A549 (cell line): ENCODE measurements at regions not wholly inside any gene's neighbourhood (a gene's known extent, or its start where the extent isn't known, plus 50 kb on each side); places are given as distances from the start of the nearest gene placed in this dataset.

Experiments
- ATAC-seq, 2 experiments: fragments of 200-7000 bp in 1 of 2; fragments of >200 bp in 1 of 2; cut with Nextera tagmentation in 1 of 2; cut with Tn5 transposase in 1 of 2; 3 replicates each; pipeline versions ENCODE4 v1.8.0 to v1.9.1; 2018 to 2020; ENCODE audit warnings: mild to moderate bottlenecking in 1 of 2, moderate library complexity in 1 of 2
- CTCF ChIA-PET: fragments of 300-600 bp; sonication (Branson Sonifier 250); formaldehyde crosslinking; extraction: SDS; loops from one replicate; lab custom pipeline; 2021; ENCODE audit warnings: antibody characterized with exemption, inconsistent platforms; lab: Yijun Ruan, JAX
- POLR2A ChIA-PET: fragments of 350-600 bp; formaldehyde crosslinking; extraction: SDS; loops from one replicate; lab custom pipeline; 2021; ENCODE audit warnings: antibody characterized with exemption, inconsistent platforms; lab: Yijun Ruan, JAX
- DNase-seq, 2 experiments: peaks; one replicate each; pipeline versions ENCODE4 v3.0.0 to v3.0.0-alpha.2; 2011 to 2016; ENCODE audit warnings: low read depth in 1 of 2, low spot score in 1 of 2
- FAIRE-seq: peaks from 2 replicates; lab custom pipeline; 2011; peaks lifted over from hg19 to GRCh38; lab: Jason Lieb, UNC
- H3K27ac ChIP-seq, 2 experiments: fragments of >200 bp; sonication (Bioruptor Twin); formaldehyde crosslinking; 3 replicates each; pipeline ENCODE4 v1.5.1; 2016 to 2017
- H3K4me1 ChIP-seq: fragments of >200 bp; sonication (Bioruptor Twin); formaldehyde crosslinking; 3 replicates; pipeline ENCODE4 v1.6.1; 2016
- H3K4me2 ChIP-seq: fragments of >200 bp; sonication (Bioruptor Twin); formaldehyde crosslinking; 3 replicates; pipeline ENCODE4 v1.6.1; 2016
- H3K4me3 ChIP-seq: fragments of >200 bp; sonication (Bioruptor Twin); formaldehyde crosslinking; 3 replicates; pipeline ENCODE4 v1.5.1; 2016
- H3K9me3 ChIP-seq: fragments of >200 bp; sonication (Bioruptor Twin); formaldehyde crosslinking; 3 replicates; pipeline ENCODE4 v1.6.1; 2016
- BHLHE40 ChIP-seq: IDR thresholded peaks from 2 replicates; pipeline ENCODE4 v1.6.1; 2012; ENCODE audit warnings: low read depth, low read length, inconsistent platforms
- CEBPB ChIP-seq, 2 experiments: fragments of >200 bp in 1 of 2; sonication (Bioruptor Twin) in 1 of 2; formaldehyde crosslinking in 1 of 2; IDR thresholded peaks; 2 replicates each; pipeline ENCODE4 v1.6.1; 2012 to 2016
- CHD2 ChIP-seq: fragments of 150-350 bp; IDR thresholded peaks from 2 replicates; pipeline ENCODE4 v1.6.1; 2014; ENCODE audit warnings: low read length; ENCODE audit not compliant: partially characterized antibody
- ESRRA ChIP-seq: fragments of 150-350 bp; IDR thresholded peaks from 2 replicates; pipeline ENCODE4 v1.6.1; 2014; ENCODE audit warnings: mild to moderate bottlenecking, low read length, borderline replicate concordance
- FOSL2 ChIP-seq, 2 experiments: fragments of 450-650 bp in 1 of 2; fragments of >200 bp in 1 of 2; sonication (Bioruptor Twin) in 1 of 2; formaldehyde crosslinking; IDR thresholded peaks; 2 replicates each; pipeline versions ENCODE4 v1.5.0 to v1.6.1; 2016 to 2020; ENCODE audit warnings: mild to moderate bottlenecking in 1 of 2, moderate library complexity in 1 of 2
- GATA3 ChIP-seq: IDR thresholded peaks from 2 replicates; pipeline ENCODE4 v1.6.1; 2012; ENCODE audit warnings: borderline replicate concordance
- HDAC2 ChIP-seq: fragments of 200-600 bp; sonication (generic); IDR thresholded peaks from 2 replicates; pipeline ENCODE4 v1.6.1; 2016
- HOXA7 ChIP-seq: fragments of 250-450 bp; sonication (Bioruptor Pico); IDR thresholded peaks from 2 replicates; pipeline ENCODE4 v1.5.0; 2020; ENCODE audit warnings: mild to moderate bottlenecking, moderate library complexity
- HOXB13 ChIP-seq: fragments of 250-450 bp; sonication (Bioruptor Pico); IDR thresholded peaks from 2 replicates; pipeline ENCODE4 v1.5.0; 2020; ENCODE audit warnings: low read depth, mild to moderate bottlenecking, moderate library complexity
- JUN ChIP-seq, 2 experiments: fragments of >200 bp; sonication (Bioruptor Twin); formaldehyde crosslinking; IDR thresholded peaks; 2 replicates in 1 of 2; 3 replicates in 1 of 2; pipeline ENCODE4 v1.6.1; 2016 to 2017
- JUNB ChIP-seq: fragments of >200 bp; sonication (Bioruptor Twin); formaldehyde crosslinking; IDR thresholded peaks from 2 replicates; pipeline ENCODE4 v1.6.1; 2016
- MAFK ChIP-seq: fragments of 450-650 bp; IDR thresholded peaks from 2 replicates; pipeline ENCODE4 v1.6.1; 2014; ENCODE audit not compliant: partially characterized antibody
- MYC ChIP-seq: IDR thresholded peaks from 2 replicates; pipeline ENCODE4 v1.6.1; 2012; ENCODE audit warnings: mild to moderate bottlenecking, inconsistent platforms, low read length, improper control_type of control experiment, borderline replicate concordance
- NFE2L2 ChIP-seq: fragments of 150-350 bp; conservative IDR thresholded peaks from 2 replicates; pipeline ENCODE4 v1.6.1; 2014; ENCODE audit warnings: low read length
- POLR2A ChIP-seq: IDR thresholded peaks from 2 replicates; pipeline ENCODE4 v1.6.1; 2012; ENCODE audit warnings: mild to moderate bottlenecking, low read length
- POLR2AphosphoS2 ChIP-seq: conservative IDR thresholded peaks from 2 replicates; pipeline ENCODE4 v1.6.1; 2012; ENCODE audit warnings: low read length, improper control_type of control experiment, inconsistent platforms
- RAD21 ChIP-seq, 2 experiments: fragments of >200 bp in 1 of 2; sonication (Bioruptor Twin) in 1 of 2; formaldehyde crosslinking in 1 of 2; IDR thresholded peaks in 1 of 2; conservative IDR thresholded peaks in 1 of 2; 2 replicates in 1 of 2; 3 replicates in 1 of 2; pipeline ENCODE4 v1.6.1; 2012 to 2018; ENCODE audit warnings: inconsistent platforms in 1 of 2
- RARB ChIP-seq: fragments of 250-450 bp; sonication (Bioruptor Pico); IDR thresholded peaks from 2 replicates; pipeline ENCODE4 v1.8.0; 2021; ENCODE audit warnings: mild to moderate bottlenecking, moderate library complexity
- RFX5 ChIP-seq: fragments of 450-650 bp; IDR thresholded peaks from 2 replicates; pipeline ENCODE4 v1.7.1; 2014; ENCODE audit warnings: antibody characterized with exemption, mild to moderate bottlenecking, moderate library complexity
- RNF2 ChIP-seq: fragments of 200-600 bp; sonication (generic); IDR thresholded peaks from 2 replicates; pipeline ENCODE4 v1.6.1; 2016; ENCODE audit warnings: low read depth, mild to moderate bottlenecking, antibody characterized with exemption, moderate library complexity, borderline replicate concordance
- SMC3 ChIP-seq: fragments of >200 bp; sonication (Bioruptor Twin); formaldehyde crosslinking; IDR thresholded peaks from 3 replicates; pipeline ENCODE4 v1.6.1; 2018; ENCODE audit warnings: inconsistent platforms
- TFCP2L1 ChIP-seq: fragments of 250-450 bp; sonication (Bioruptor Pico); IDR thresholded peaks from 2 replicates; pipeline ENCODE4 v1.5.0; 2021; ENCODE audit warnings: mild to moderate bottlenecking
- WGBS: methylation state at CpG from one replicate; pipeline ENCODE4 v1.1.6; 2017; ENCODE audit errors: missing lambda C conversion rate; 5-methylcytosine and 5-hydroxymethylcytosine counted together
- TF ChIP-seq, protein P1 (sequence below): fragments of >200 bp; sonication (Bioruptor Twin); formaldehyde crosslinking; IDR thresholded peaks from 3 replicates; pipeline ENCODE4 v1.5.1; 2016
- TF ChIP-seq, protein P2 (sequence below): fragments of 250-450 bp; sonication (Bioruptor Pico); IDR thresholded peaks from 2 replicates; pipeline ENCODE4 v1.5.0; 2021; ENCODE audit warnings: mild to moderate bottlenecking, moderate library complexity, borderline replicate concordance
- TF ChIP-seq, protein P3 (sequence below): fragments of >200 bp; sonication (Bioruptor Twin); formaldehyde crosslinking; IDR thresholded peaks from 3 replicates; pipeline ENCODE4 v1.6.1; 2016
- TF ChIP-seq, protein P4 (sequence below): IDR thresholded peaks from 2 replicates; pipeline ENCODE4 v1.6.1; 2012

DNA sequence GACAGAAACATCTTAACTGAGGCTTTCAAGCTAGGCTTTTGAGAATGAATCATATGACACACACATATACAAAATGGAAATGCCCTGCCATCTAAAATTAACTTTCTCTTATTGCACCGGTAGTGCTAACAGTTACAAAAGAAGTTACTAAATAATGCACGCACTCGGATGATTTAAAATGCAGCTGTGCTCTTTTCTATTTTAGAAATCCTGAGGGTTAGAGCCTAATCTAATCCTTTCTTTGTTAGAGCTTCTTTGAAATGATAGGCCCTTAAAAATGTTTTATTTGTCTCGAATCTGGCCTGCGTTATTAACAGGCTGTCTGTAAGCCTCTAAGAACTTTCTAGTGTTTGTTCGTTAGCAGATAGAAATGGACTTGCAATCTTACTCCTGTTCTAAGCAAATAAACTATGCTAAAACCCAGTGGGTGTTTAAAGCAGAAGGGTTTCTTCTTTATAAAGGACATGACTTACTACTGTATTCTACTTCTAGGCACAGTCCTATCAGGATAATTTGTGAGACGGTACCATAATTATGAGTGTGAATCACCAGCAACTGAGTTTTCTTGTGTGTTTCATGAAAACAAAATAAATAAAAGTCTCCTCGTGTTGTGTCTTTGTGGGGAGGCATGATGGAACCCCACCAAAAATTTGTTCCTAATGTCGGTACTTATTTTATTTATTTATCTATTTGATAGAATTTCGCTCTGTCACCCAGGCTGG is 69.2 kb upstream of the MYO10 start (continued):
- no peak for TF ChIP-seq ESRRA
- TF ChIP-seq, protein P1, sequence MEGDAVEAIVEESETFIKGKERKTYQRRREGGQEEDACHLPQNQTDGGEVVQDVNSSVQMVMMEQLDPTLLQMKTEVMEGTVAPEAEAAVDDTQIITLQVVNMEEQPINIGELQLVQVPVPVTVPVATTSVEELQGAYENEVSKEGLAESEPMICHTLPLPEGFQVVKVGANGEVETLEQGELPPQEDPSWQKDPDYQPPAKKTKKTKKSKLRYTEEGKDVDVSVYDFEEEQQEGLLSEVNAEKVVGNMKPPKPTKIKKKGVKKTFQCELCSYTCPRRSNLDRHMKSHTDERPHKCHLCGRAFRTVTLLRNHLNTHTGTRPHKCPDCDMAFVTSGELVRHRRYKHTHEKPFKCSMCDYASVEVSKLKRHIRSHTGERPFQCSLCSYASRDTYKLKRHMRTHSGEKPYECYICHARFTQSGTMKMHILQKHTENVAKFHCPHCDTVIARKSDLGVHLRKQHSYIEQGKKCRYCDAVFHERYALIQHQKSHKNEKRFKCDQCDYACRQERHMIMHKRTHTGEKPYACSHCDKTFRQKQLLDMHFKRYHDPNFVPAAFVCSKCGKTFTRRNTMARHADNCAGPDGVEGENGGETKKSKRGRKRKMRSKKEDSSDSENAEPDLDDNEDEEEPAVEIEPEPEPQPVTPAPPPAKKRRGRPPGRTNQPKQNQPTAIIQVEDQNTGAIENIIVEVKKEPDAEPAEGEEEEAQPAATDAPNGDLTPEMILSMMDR = no peak
- TF ChIP-seq, protein P2, sequence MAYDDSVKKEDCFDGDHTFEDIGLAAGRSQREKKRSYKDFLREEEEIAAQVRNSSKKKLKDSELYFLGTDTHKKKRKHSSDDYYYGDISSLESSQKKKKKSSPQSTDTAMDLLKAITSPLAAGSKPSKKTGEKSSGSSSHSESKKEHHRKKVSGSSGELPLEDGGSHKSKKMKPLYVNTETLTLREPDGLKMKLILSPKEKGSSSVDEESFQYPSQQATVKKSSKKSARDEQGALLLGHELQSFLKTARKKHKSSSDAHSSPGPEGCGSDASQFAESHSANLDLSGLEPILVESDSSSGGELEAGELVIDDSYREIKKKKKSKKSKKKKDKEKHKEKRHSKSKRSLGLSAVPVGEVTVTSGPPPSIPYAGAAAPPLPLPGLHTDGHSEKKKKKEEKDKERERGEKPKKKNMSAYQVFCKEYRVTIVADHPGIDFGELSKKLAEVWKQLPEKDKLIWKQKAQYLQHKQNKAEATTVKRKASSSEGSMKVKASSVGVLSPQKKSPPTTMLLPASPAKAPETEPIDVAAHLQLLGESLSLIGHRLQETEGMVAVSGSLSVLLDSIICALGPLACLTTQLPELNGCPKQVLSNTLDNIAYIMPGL (CRISPR knock-in tag) = no peak
- no peak for TF ChIP-seq POLR2AphosphoS2
- TF ChIP-seq RNF2 = no peak
- TF ChIP-seq HOXB13 (CRISPR knock-in tag) = no peak

DNA sequence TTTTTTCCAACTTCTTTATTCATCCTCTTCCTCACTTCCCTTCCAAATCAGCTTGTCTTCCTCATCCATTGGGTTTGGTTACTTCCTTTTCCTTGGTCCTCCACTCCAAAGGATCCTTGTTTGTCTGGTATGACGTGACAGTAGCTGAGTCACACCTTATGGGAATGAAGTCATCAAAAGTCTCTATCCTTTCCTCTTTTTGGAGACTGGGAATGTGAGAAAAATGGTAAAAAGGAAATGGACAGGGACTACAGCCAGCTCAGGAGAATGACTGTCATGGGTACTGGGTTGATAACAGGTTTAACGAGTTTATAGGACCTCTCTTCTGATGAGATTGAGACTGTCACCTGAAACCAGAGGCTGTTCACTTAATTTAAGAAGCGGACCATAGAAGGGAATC is 76.2 kb upstream of the MYO10 start:
- ATAC-seq (peak; percentile 83 to 92), DNase-seq (peak; percentile 35 to 77), FAIRE-seq (no peak)
- ChIA-PET POLR2A (interaction anchor here (0.7 to 1.6 kb wide), 3 partner anchors 76 to 205 kb away, joined by 6 to 8 read pairs (median 7); partner anchors contain the start of gene MYO10), CTCF (interaction anchor here (0.6 to 1.2 kb wide), 3 partner anchors 49 to 169 kb away, joined by 3 to 4 read pairs (median 4); no protein-coding TSS in a partner anchor)
- WGBS = 50% methylated on average over 3 of the region's 3 CpGs
- peak overlapping the region; percentile 52 to 79 for H3K27ac ChIP-seq
- no peak overlapping the region for H3K4me3 ChIP-seq
- H3K4me2 ChIP-seq = peak overlapping the region; percentile 65
- TF ChIP-seq SMC3 (no peak), TFCP2L1 (0 out of 2 replicates have a peak, but pooled peaks have one; percentile 38), JUN (IDR thresholded peaks at IDR 0.05) (0 out of 5 replicates have a peak, but pooled peaks of 1 of the 2 experiments have one; percentile 5), HOXB13 (CRISPR knock-in tag) (no peak), NFE2L2 (peak; percentile 27; the same call in 1 of the 2 replicates), FOSL2 (IDR thresholded peaks at IDR 0.05) (peak; percentile 65), FOSL2 (CRISPR knock-in tag; IDR thresholded peaks at IDR 0.05) (peak; percentile 88), RFX5 (no peak), MAFK (peak; percentile 58), ESRRA (no peak), JUNB (peak; percentile 43; the same call in 1 of the 2 replicates), POLR2A (no peak)
- no peaks in the 10 kb centered on the region for H3K9me3 ChIP-seq
- H3K4me1 ChIP-seq = peaks cover 27% of the 10 kb centered on the region

DNA sequence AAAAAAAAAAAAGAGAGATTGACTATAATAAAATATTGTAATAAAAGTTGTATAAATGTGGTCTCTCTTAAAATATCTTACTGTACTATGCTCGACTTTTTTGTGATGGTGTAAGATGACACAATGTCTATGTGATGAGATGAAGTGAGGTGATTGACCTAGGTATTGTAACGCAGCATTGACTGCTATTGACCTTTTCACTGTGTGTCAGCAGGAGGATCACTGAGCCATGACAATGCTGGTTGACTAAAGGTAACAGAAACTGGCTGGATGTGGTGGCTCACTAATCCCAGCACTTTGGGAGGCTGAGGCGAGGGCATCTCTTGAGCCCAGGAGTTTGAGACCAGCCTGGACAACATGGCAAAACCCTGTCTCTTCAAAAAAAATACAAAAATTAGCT is 78.6 kb upstream of the MYO10 start:
- no peak for FAIRE-seq
- TF ChIP-seq BHLHE40 (no peak), RARB (no peak), CHD2 (no peak), RAD21 (conservative IDR thresholded peaks at IDR 0.05 in 1 of 2, IDR thresholded peaks at IDR 0.05 in 1 of 2) (no peak), HOXA7 (CRISPR knock-in tag) (no peak), HDAC2 (no peak), GATA3 (no peak), MYC (no peak), JUN (IDR thresholded peaks at IDR 0.05) (no peak), HOXB13 (CRISPR knock-in tag) (no peak), CEBPB (IDR thresholded peaks at IDR 0.05) (no peak)
- TF ChIP-seq, protein P3, sequence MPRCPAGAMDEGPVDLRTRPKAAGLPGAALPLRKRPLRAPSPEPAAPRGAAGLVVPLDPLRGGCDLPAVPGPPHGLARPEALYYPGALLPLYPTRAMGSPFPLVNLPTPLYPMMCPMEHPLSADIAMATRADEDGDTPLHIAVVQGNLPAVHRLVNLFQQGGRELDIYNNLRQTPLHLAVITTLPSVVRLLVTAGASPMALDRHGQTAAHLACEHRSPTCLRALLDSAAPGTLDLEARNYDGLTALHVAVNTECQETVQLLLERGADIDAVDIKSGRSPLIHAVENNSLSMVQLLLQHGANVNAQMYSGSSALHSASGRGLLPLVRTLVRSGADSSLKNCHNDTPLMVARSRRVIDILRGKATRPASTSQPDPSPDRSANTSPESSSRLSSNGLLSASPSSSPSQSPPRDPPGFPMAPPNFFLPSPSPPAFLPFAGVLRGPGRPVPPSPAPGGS = no peak
- TF ChIP-seq, protein P4, sequence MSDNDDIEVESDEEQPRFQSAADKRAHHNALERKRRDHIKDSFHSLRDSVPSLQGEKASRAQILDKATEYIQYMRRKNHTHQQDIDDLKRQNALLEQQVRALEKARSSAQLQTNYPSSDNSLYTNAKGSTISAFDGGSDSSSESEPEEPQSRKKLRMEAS = no peak
- H3K27ac ChIP-seq = peak overlapping the region in 1 of 2 experiments; percentile 36; a peak in 2 of 6 replicates
- 80% methylated on average over 3 of the region's 3 CpGs for WGBS
- DNase-seq = no peak
- CTCF ChIA-PET = interaction anchor here (0.7 to 1.6 kb wide), 3 partner anchors 24 to 70 kb away, joined by 3 to 4 read pairs (median 3); no protein-coding TSS in a partner anchor
- no peaks in the 10 kb centered on the region for H3K9me3 ChIP-seq
- POLR2A ChIA-PET = no interaction called here
- H3K4me2 ChIP-seq = no peak overlapping the region
- peaks cover 27% of the 10 kb centered on the region for H3K4me1 ChIP-seq
- ATAC-seq = no peak
- H3K4me3 ChIP-seq = no peak overlapping the region
